Activated CD8-positive, alpha-beta memory T cell treated with anti-CD3 and anti-CD28 coated beads for 4 hours (primary cell): ENCODE measurements at regions not wholly inside any gene's neighbourhood (a gene's known extent, or its start where the extent isn't known, plus 50 kb on each side); places are given as distances from the start of the nearest gene placed in this dataset.

Experiments used
- DNase-seq, 2 donors: peaks; one replicate each; pipeline ENCODE4 v3.0.0-alpha.2; 2020; ENCODE audit warnings: low read depth in 2 of 2

- no peak for DNase-seq
These were observed 242.1 kb downstream of the HACE1 start for GRCh38 chr6:104617591-104617990.

- no peak for DNase-seq
These were observed 245.3 kb downstream of the HACE1 start for GRCh38 chr6:104614394-104614793.

- DNase-seq: no peak
These were observed 246.2 kb downstream of the HACE1 start for GRCh38 chr6:104613416-104614001.

GRCh38 chr6:104612541-104612940, 247.2 kb downstream of the HACE1 start:
- no peak for DNase-seq

GRCh38 chr6:104608101-104608500, 251.6 kb downstream of the HACE1 start:
- no peak for DNase-seq

GRCh38 chr6:104607501-104607900, 252.2 kb downstream of the HACE1 start:
- DNase-seq: no peak

- no peak for DNase-seq
These were observed 253.4 kb downstream of the HACE1 start for GRCh38 chr6:104606361-104606760.

GRCh38 chr6:104604685-104605084, 255.0 kb downstream of the HACE1 start:
- no peak for DNase-seq

- DNase-seq: no peak
These were observed 256.5 kb downstream of the HACE1 start for GRCh38 chr6:104603108-104603745.

- no peak for DNase-seq
These were observed 258.0 kb downstream of the HACE1 start for GRCh38 chr6:104601721-104602120.

- DNase-seq: no peak
These were observed 258.5 kb downstream of the HACE1 start for GRCh38 chr6:104601131-104601651.

- no peak for DNase-seq
These were observed 259.1 kb downstream of the HACE1 start for GRCh38 chr6:104600639-104600931.

GRCh38 chr6:104599821-104600638, 259.7 kb downstream of the HACE1 start:
- no peak for DNase-seq

- DNase-seq: no peak
These were observed 262.1 kb downstream of the HACE1 start for GRCh38 chr6:104597541-104598050.

GRCh38 chr6:104596091-104596490, 263.6 kb downstream of the HACE1 start:
- no peak for DNase-seq

- no peak for DNase-seq
These were observed 264.4 kb downstream of the HACE1 start for GRCh38 chr6:104595311-104595820.

- DNase-seq: no peak
These were observed 268.0 kb downstream of the HACE1 start for GRCh38 chr6:104591573-104592334.

GRCh38 chr6:104589940-104590339, 269.8 kb downstream of the HACE1 start:
- no peak for DNase-seq

GRCh38 chr6:104585646-104586045, 274.1 kb downstream of the HACE1 start:
- no peak for DNase-seq

GRCh38 chr6:104580452-104580851, 279.3 kb downstream of the HACE1 start:
- DNase-seq: no peak

- DNase-seq: no peak
These were observed 280.3 kb downstream of the HACE1 start for GRCh38 chr6:104579310-104579863.
